ENCODE measurements at regions not wholly inside any gene's neighbourhood (a gene's known extent, or its start where the extent isn't known, plus 50 kb on each side); places are given as distances from the start of the nearest gene placed in this dataset.

DNA sequence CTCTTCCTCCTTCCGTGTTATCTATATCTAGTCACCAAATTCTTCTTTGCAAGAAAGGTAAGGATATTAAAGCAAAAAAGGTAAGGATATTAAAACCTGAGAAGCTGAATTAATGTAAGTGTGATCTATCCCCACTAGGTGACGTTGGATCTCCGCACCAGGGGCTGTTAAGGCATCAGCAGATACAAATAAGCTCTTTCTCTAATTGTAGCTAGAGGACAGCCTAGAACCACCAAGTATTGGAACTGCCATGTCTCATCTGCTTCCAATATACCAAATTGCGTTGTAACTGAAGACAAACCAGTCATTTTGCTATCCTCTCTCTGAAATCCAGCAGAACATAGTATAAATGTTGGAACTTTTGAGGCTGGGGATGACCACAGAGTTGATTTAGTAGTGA lies 471.2 kb upstream of the TGFBR2 start:
- H3K9me3 ChIP-seq (replicated peaks; ENCODE audit: control insufficient read depth, low read depth, low read length) = no peaks in the 10 kb centered on the region
- no peaks in the 10 kb centered on the region for H3K4me1 ChIP-seq (ENCODE audit: control insufficient read depth, insufficient read depth, low read length)
- no peak for DNase-seq
- no peaks in the 10 kb centered on the region for H3K36me3 ChIP-seq (ENCODE audit: control insufficient read depth, insufficient read depth, low read length)
- no peak overlapping the region for H3K4me3 ChIP-seq (ENCODE audit: low read length)
- no peaks in the 10 kb centered on the region for H3K27me3 ChIP-seq (ENCODE audit: control insufficient read depth, insufficient read depth, low read length)
- no CpG with 5 or more reads among the region's 4 CpGs for WGBS (ENCODE audit: insufficient coverage)
- no peak overlapping the region for H3K27ac ChIP-seq (ENCODE audit: low read length)

DNA sequence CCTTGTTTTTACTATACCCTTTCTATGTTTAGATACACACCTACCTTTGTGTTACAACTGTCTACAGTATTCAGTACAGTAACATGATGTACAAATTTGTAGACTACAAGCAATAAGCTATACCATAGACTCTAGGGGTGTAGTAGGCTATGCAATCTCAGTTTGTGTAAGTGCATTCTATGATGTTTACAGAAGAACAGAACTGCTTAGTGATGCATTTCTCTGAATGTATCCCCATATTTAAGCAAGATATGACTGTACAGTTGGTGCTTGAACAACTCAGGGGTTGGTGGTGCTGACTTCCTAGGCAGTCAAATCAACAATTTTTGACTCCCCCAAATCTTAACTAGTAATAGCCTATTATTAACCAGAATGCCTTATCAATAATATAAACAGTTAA lies 467.1 kb upstream of the TGFBR2 start:
- no peaks in the 10 kb centered on the region for H3K9me3 ChIP-seq (replicated peaks; ENCODE audit: control insufficient read depth, low read depth, low read length)
- no peaks in the 10 kb centered on the region for H3K4me1 ChIP-seq (ENCODE audit: control insufficient read depth, insufficient read depth, low read length)
- DNase-seq = no peak
- no peak overlapping the region for H3K27ac ChIP-seq (ENCODE audit: low read length)
- H3K36me3 ChIP-seq (ENCODE audit: control insufficient read depth, insufficient read depth, low read length) = no peaks in the 10 kb centered on the region
- no peaks in the 10 kb centered on the region for H3K27me3 ChIP-seq (ENCODE audit: control insufficient read depth, insufficient read depth, low read length)
- no peak overlapping the region for H3K4me3 ChIP-seq (ENCODE audit: low read length)

DNA sequence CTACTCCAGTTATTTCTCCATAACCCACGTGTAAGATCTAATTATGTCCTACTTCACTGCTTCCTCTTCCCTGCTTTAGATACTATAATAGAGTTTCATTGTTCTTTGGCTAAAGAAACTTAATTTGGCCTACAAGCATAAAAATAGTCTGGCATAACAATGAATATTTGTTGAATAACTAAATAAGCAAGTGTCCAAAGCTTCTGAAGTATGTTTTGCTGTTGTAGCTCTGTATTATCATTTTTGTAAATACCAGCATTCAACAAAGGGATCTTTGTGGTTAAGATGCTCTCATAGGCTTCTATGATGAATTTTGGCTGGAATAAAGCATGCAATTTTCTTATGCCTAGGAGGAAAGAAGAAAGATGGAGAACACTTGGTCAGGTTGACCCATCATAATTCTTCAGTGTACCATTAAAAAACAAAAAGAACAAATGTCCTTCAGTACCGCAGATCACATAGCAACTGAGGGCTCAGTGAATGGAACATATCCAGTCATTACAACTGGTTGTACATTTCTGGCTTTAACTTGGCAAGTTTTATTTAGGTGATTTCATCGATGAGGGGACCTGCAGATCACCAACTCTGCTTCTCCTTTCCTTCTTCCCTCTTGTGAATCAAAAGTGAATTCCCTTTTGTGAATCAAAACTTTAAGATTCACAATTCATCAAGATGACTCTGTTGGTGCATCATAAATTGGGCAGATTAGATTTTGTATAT lies 465.9 kb upstream of the TGFBR2 start:
- no peaks in the 10 kb centered on the region for H3K9me3 ChIP-seq (replicated peaks; ENCODE audit: control insufficient read depth, low read depth, low read length)
- DNase-seq = peak; percentile 42
- H3K36me3 ChIP-seq (ENCODE audit: control insufficient read depth, insufficient read depth, low read length) = no peaks in the 10 kb centered on the region
- H3K4me3 ChIP-seq (ENCODE audit: low read length) = no peak overlapping the region
- whole genome bisulfite sequencing (ENCODE audit: insufficient coverage) = no CpG with 5 or more reads among the region's 3 CpGs
- no peaks in the 10 kb centered on the region for H3K27me3 ChIP-seq (ENCODE audit: control insufficient read depth, insufficient read depth, low read length)
- H3K27ac ChIP-seq (ENCODE audit: low read length) = no peak overlapping the region
- no peaks in the 10 kb centered on the region for H3K4me1 ChIP-seq (ENCODE audit: control insufficient read depth, insufficient read depth, low read length)

DNA sequence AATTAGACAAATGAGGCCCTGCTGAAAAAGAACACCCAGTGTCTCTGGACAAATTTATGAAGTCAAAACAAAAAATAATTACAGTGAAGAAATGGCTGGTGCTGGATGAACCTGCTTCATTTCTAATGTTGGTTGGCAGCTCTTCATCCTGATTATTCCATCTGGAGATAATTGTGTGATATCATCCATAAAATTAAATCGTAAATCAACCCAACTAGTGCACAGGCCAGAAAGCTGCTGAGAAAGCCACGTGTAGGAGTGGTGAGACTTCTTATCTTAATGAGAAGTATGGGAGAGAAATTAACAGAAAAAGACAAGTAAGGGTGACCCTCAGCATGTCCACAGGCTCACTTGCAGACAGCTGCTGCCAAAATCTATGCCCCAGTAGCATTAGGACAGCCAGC lies 465.2 kb upstream of the TGFBR2 start:
- DNase-seq = peak; percentile 64
- no peaks in the 10 kb centered on the region for H3K27me3 ChIP-seq (ENCODE audit: control insufficient read depth, insufficient read depth, low read length)
- H3K9me3 ChIP-seq (replicated peaks; ENCODE audit: control insufficient read depth, low read depth, low read length) = no peaks in the 10 kb centered on the region
- no peak overlapping the region for H3K27ac ChIP-seq (ENCODE audit: low read length)
- no peaks in the 10 kb centered on the region for H3K4me1 ChIP-seq (ENCODE audit: control insufficient read depth, insufficient read depth, low read length)
- H3K36me3 ChIP-seq (ENCODE audit: control insufficient read depth, insufficient read depth, low read length) = no peaks in the 10 kb centered on the region
- WGBS (ENCODE audit: insufficient coverage) = 11% methylated on average over 1 of the region's 2 CpGs
- no peak overlapping the region for H3K4me3 ChIP-seq (ENCODE audit: low read length)

DNA sequence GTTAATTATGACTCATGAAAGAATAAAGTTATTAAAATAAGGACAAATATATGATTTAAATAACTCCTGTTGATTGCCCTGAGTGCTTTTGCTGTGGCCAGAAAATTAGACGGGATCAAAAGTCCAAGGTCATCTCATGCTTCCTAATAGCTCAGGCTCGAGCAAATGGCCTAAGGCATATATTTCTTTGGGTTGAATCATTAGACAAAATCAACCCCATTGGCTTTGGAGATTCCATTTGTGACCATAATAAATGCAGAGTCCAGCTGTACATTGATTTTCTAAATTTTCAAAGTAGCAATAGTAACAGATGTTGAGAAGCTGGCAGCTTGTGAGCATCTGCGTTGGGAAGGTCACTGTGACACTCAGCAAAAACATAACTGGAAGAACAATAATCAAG lies 464.5 kb upstream of the TGFBR2 start:
- H3K4me3 ChIP-seq (ENCODE audit: low read length) = no peak overlapping the region
- H3K27ac ChIP-seq (ENCODE audit: low read length) = no peak overlapping the region
- no peaks in the 10 kb centered on the region for H3K4me1 ChIP-seq (ENCODE audit: control insufficient read depth, insufficient read depth, low read length)
- no peaks in the 10 kb centered on the region for H3K27me3 ChIP-seq (ENCODE audit: control insufficient read depth, insufficient read depth, low read length)
- no CpG with 5 or more reads among the region's 3 CpGs for WGBS (ENCODE audit: insufficient coverage)
- no peak for DNase-seq
- H3K9me3 ChIP-seq (replicated peaks; ENCODE audit: control insufficient read depth, low read depth, low read length) = no peaks in the 10 kb centered on the region
- no peaks in the 10 kb centered on the region for H3K36me3 ChIP-seq (ENCODE audit: control insufficient read depth, insufficient read depth, low read length)

DNA sequence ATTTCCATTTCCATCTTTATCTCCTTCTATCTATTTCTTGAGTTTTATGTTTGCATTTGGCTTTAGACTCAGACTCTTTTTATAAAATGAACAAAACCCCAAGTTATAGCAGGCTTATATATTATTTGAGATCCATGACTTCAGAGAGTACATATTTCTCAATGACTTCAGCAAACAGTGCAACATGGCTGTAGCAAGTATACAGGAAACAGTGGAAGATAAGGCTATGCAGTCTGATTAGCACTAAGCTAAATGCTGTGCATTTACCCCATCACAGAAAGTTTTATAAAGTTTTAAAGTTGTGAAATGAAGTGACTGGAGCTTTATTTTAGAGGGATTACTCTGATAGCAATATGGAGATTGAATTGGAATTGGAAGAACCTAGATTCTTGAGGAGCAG lies 463.5 kb upstream of the TGFBR2 start:
- no peaks in the 10 kb centered on the region for H3K36me3 ChIP-seq (ENCODE audit: control insufficient read depth, insufficient read depth, low read length)
- no peaks in the 10 kb centered on the region for H3K4me1 ChIP-seq (ENCODE audit: control insufficient read depth, insufficient read depth, low read length)
- H3K27ac ChIP-seq (ENCODE audit: low read length) = no peak overlapping the region
- no peaks in the 10 kb centered on the region for H3K9me3 ChIP-seq (replicated peaks; ENCODE audit: control insufficient read depth, low read depth, low read length)
- no peak for DNase-seq
- no peaks in the 10 kb centered on the region for H3K27me3 ChIP-seq (ENCODE audit: control insufficient read depth, insufficient read depth, low read length)
- H3K4me3 ChIP-seq (ENCODE audit: low read length) = no peak overlapping the region

DNA sequence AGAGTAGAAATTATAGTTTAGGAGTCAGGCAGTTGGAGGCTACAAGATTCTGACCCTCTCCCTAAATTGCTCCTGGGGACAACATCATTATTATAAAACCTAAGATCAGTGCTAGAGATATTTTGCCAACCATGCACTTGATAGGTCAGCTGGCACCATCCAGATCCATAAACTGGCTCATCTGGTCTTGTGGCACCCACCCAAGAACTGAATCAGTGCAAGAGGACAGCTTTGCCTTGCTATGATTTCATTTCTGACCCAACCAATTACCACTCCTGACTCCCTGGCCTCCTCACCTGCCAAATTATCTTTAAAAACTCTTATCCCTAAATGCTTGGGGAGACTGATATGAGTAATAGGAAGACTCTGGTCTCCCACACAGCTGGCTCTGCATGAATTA lies 461.1 kb upstream of the TGFBR2 start:
- DNase-seq = no peak
- Histone ChIP-seq H3K27me3 (ENCODE audit: control insufficient read depth, insufficient read depth, low read length) (no peaks in the 10 kb centered on the region), H3K9me3 (replicated peaks; ENCODE audit: control insufficient read depth, low read depth, low read length) (no peaks in the 10 kb centered on the region), H3K4me1 (ENCODE audit: control insufficient read depth, insufficient read depth, low read length) (no peaks in the 10 kb centered on the region), H3K36me3 (ENCODE audit: control insufficient read depth, insufficient read depth, low read length) (no peaks in the 10 kb centered on the region), H3K4me3 (ENCODE audit: low read length) (no peak overlapping the region), H3K27ac (ENCODE audit: low read length) (no peak overlapping the region)

DNA sequence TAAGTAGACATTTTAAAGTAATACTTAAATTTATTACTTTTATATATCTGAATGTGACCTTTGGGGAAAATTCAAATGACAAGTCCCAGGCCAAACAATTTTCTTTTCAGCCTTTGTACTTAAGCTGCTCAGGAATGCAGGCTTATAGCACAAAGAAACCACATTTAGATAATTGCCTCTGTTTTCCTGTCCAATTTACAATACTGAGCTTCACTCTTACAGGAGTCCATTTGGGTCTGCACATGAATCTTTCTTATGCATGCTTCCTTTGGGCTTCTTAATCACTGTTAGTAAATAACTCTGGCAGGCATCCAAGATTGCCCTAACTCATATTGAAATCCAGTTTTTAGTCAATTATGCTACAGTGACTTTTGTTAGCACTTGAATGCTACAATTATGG lies 459.4 kb upstream of the TGFBR2 start:
- no peak for DNase-seq
- Histone ChIP-seq H3K4me3 (ENCODE audit: low read length) (no peak overlapping the region), H3K4me1 (ENCODE audit: control insufficient read depth, insufficient read depth, low read length) (no peaks in the 10 kb centered on the region), H3K27ac (ENCODE audit: low read length) (no peak overlapping the region), H3K9me3 (replicated peaks; ENCODE audit: control insufficient read depth, low read depth, low read length) (no peaks in the 10 kb centered on the region), H3K27me3 (ENCODE audit: control insufficient read depth, insufficient read depth, low read length) (no peaks in the 10 kb centered on the region), H3K36me3 (ENCODE audit: control insufficient read depth, insufficient read depth, low read length) (no peaks in the 10 kb centered on the region)

DNA sequence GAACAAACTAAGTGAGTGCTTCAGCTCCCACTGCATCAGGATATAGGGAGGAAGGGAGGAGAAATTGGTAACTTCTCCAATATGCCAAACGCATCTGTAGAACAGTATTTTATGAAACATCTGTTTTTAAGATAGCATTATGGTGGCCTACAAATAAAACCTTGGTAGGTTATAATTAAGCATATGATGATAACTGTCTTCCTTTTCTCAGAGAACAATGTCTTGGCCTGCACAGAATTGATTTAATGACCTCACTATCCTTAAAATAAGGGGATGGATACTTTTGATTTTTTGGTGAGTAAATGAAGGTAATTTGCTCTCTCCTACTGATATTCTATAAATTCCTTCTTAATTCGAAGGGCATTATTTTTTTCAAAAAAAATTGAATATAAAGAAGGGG lies 451.5 kb upstream of the TGFBR2 start:
- H3K27ac ChIP-seq (ENCODE audit: low read length) = no peak overlapping the region
- WGBS (ENCODE audit: insufficient coverage) = no CpG with 5 or more reads among the region's 2 CpGs
- H3K4me1 ChIP-seq (ENCODE audit: control insufficient read depth, insufficient read depth, low read length) = no peaks in the 10 kb centered on the region
- DNase-seq = no peak
- H3K4me3 ChIP-seq (ENCODE audit: low read length) = no peak overlapping the region
- no peaks in the 10 kb centered on the region for H3K9me3 ChIP-seq (replicated peaks; ENCODE audit: control insufficient read depth, low read depth, low read length)
- H3K27me3 ChIP-seq (ENCODE audit: control insufficient read depth, insufficient read depth, low read length) = no peaks in the 10 kb centered on the region
- H3K36me3 ChIP-seq (ENCODE audit: control insufficient read depth, insufficient read depth, low read length) = no peaks in the 10 kb centered on the region

DNA sequence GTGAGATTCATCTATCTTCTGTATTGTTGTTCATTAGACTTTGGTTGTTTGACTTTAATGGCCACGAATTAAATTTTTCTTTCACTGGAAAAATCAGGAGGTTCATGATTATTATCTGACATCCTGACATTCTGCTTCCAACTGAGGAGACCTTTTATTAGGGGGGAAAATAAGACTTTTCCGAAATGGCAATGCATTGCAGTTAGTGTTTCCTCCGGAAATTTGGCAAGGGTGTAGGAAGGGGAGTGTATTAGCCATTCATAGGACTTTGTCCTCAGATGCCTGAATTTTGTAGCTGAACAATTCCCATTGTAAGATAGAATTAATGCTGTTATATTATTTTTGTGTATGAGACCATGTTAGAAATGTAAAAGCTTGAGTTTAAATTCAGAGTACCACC lies 450.6 kb upstream of the TGFBR2 start:
- Histone ChIP-seq H3K27me3 (ENCODE audit: control insufficient read depth, insufficient read depth, low read length) (no peaks in the 10 kb centered on the region), H3K27ac (ENCODE audit: low read length) (no peak overlapping the region), H3K4me1 (ENCODE audit: control insufficient read depth, insufficient read depth, low read length) (no peaks in the 10 kb centered on the region), H3K4me3 (ENCODE audit: low read length) (no peak overlapping the region), H3K9me3 (replicated peaks; ENCODE audit: control insufficient read depth, low read depth, low read length) (no peaks in the 10 kb centered on the region), H3K36me3 (ENCODE audit: control insufficient read depth, insufficient read depth, low read length) (no peaks in the 10 kb centered on the region)
- WGBS (ENCODE audit: insufficient coverage) = 70% methylated on average over 2 of the region's 3 CpGs
- DNase-seq = no peak
